ENCODE measurements at regions not wholly inside any gene's neighbourhood (a gene's known extent, or its start where the extent isn't known, plus 50 kb on each side); places are given as distances from the start of the nearest gene placed in this dataset.

- no peak overlapping the region for H3K27ac ChIP-seq
- no peak for TF ChIP-seq CTCF (IDR thresholded peaks at IDR 0.05)
- TF ChIP-seq ZFX (IDR thresholded peaks at IDR 0.05; ENCODE audit: borderline replicate concordance) = no peak
Observed at GRCh38 chr6:133630651-133631050, 258.3 kb upstream of the TCF21 start.

DNA sequence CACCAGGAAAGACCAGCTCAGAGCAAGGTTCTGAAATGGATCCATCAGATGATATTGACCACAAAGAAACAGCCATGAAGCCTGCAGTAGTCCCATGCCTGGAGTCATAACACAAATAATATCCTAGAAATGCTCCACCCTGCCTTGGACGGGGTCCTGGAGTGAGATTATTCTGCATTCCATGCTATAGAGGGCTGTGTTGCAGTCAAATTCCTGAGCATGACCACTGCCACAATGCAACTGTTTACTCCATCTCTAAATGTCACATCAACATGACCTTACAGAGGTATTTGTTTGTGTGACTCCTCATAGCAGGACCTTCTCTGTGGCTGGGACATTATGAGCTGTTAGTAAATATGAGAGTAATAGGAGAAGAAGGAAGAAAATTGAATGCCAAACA, 257.5 kb upstream of the TCF21 start:
- TF ChIP-seq ZFX (IDR thresholded peaks at IDR 0.05; ENCODE audit: borderline replicate concordance) = no peak
- TF ChIP-seq CTCF (IDR thresholded peaks at IDR 0.05) = no peak
- H3K27ac ChIP-seq = no peak overlapping the region

DNA sequence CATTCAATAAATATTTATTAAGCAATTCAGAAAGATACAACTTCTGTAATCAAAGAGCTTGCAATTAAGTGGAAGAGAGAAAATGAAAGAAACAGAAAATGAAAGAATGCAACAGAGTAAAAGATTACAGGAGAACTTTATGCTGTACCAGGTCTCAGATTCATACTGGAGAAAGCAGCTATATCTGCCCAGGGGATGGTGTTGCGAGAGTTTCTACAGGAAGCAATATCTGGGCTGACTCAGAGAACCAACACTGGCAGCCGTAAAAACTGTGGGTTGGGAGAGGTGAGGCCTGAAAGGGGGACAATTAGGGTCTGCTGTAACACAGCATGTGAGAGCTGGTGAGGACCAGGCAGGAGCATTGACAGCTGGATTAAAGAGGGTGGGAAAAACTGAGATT, 256.7 kb upstream of the TCF21 start:
- H3K27ac ChIP-seq = no peak overlapping the region
- TF ChIP-seq ZFX (IDR thresholded peaks at IDR 0.05; ENCODE audit: borderline replicate concordance) (no peak), CTCF (IDR thresholded peaks at IDR 0.05) (no peak)

DNA sequence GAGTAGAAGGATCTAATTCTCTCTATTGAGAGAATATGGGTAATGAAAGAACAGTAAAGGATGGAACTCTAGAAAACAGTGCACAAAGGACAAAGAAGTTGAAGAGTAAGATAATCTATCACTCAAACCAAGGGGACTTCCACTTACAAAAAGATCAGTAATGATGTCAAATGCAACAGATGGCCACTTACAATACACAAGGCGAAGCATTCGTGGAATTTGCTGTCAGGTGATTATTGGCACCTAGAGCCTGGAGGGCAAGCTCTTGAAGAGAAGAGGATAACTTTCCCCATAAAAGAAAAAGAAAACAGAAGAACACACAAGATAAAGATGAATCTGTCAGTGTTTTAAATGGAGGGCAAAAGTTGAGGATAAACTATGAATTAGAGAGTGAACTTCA, 256.0 kb upstream of the TCF21 start:
- no peak overlapping the region for H3K27ac ChIP-seq
- TF ChIP-seq ZFX (IDR thresholded peaks at IDR 0.05; ENCODE audit: borderline replicate concordance) = no peak
- no peak for TF ChIP-seq CTCF (IDR thresholded peaks at IDR 0.05)

GRCh38 chr6:133634474-133634873, 254.4 kb upstream of the TCF21 start:
- no peak overlapping the region for H3K27ac ChIP-seq
- no peak for TF ChIP-seq ZFX (IDR thresholded peaks at IDR 0.05; ENCODE audit: borderline replicate concordance)
- TF ChIP-seq CTCF (IDR thresholded peaks at IDR 0.05) = no peak

DNA sequence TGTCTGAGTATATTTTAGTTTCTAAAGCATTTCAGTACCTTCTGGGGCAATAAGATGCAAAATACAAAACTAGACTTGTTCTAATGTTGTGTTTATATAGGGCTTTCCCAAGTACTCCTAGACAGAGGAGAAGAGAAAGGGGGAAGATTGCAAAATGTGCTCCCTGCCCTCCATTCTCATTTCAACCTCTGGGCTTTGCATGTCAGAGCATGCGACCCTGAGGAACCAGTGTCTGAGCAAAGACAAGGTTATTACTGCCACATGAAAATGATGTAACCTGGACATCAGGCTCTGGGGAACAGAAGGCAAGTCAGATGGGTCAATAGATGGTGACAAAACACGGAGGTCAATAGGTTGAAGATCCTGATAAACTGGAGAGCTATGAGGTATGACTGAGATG, 253.5 kb upstream of the TCF21 start:
- TF ChIP-seq CTCF (IDR thresholded peaks at IDR 0.05) = no peak
- no peak for TF ChIP-seq ZFX (IDR thresholded peaks at IDR 0.05; ENCODE audit: borderline replicate concordance)
- H3K27ac ChIP-seq = no peak overlapping the region

DNA sequence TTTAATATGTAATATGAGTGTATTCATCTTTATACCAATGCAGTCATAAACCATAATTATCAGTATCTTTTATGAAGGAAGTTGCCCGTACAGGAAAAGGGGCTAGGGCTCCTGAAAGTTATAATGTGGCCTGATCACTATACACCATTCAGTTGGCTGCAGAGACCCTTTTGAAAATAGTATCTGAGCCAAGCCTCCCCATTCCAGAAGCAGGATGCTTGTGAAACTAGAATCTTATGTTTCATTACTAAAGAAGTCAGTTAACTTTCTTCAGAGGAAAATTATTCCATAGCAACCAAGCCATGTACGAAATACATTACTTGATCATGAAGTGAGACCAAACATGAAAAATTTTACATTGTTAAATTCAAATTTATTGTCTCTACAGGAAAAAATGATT, 251.5 kb upstream of the TCF21 start:
- no peak for TF ChIP-seq ZFX (IDR thresholded peaks at IDR 0.05; ENCODE audit: borderline replicate concordance)
- TF ChIP-seq CTCF (IDR thresholded peaks at IDR 0.05) = no peak
- H3K27ac ChIP-seq = no peak overlapping the region
